ENCODE measurements at regions not wholly inside any gene's neighbourhood (a gene's known extent, or its start where the extent isn't known, plus 50 kb on each side); places are given as distances from the start of the nearest gene placed in this dataset.

GRCh38 chr18:22048932-22049615 is 120.3 kb upstream of the GATA6 start:
- no peaks in the 10 kb centered on the region for H3K9me3 ChIP-seq
- H3K27me3 ChIP-seq: no peaks in the 10 kb centered on the region
- no peak overlapping the region for H3K27ac ChIP-seq
- no peak for DNase-seq
- WGBS, 2 donors: 71 to 82% methylated on average over 3 of the region's 3 CpGs
- no peaks in the 10 kb centered on the region for H3K36me3 ChIP-seq
- H3K4me3 ChIP-seq: no peak overlapping the region
- intact Hi-C loops (cut with DNase I): no loop called here
- H3K4me1 ChIP-seq: no peaks in the 10 kb centered on the region
- TF ChIP-seq POLR2AphosphoS5 (IDR thresholded peaks at IDR 0.05) (no peak), EP300 (IDR thresholded peaks at IDR 0.05) (no peak), POLR2A (IDR thresholded peaks at IDR 0.05) (no peak)
- TF ChIP-seq, protein P1, sequence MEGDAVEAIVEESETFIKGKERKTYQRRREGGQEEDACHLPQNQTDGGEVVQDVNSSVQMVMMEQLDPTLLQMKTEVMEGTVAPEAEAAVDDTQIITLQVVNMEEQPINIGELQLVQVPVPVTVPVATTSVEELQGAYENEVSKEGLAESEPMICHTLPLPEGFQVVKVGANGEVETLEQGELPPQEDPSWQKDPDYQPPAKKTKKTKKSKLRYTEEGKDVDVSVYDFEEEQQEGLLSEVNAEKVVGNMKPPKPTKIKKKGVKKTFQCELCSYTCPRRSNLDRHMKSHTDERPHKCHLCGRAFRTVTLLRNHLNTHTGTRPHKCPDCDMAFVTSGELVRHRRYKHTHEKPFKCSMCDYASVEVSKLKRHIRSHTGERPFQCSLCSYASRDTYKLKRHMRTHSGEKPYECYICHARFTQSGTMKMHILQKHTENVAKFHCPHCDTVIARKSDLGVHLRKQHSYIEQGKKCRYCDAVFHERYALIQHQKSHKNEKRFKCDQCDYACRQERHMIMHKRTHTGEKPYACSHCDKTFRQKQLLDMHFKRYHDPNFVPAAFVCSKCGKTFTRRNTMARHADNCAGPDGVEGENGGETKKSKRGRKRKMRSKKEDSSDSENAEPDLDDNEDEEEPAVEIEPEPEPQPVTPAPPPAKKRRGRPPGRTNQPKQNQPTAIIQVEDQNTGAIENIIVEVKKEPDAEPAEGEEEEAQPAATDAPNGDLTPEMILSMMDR (IDR thresholded peaks at IDR 0.05): no peak

DNA sequence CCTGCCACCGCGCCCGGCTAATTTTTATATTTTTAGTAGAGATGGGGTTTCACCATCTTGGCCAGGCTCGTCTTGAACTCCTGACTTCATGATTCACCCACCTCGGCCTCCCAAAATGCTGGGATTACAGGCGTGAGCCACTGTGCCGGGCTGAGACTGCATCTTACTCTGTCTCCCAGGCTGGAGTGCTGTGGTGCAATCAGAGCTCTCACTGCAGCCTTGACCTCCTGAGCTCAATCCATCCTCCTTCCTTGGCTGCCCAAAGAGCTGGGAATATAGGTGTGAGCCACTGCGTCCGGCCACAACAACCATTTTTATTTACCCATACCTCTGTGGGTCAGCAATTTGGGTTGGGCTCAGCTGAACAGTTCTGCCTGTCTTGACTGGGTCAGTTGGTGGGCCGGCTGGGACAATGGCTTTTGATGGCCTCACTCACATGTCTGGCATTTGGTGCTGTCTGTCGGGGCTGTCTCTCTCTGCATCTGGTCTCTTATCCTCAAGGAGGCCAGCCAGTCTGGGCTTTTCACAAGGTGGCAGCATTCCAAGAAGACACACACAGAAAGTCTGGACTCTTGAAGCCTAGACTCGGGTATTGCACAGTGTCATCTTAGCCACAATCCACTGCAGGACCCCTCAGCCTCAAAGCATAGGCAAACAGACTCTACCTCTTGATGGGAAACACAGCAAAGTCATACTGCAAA is 116.8 kb upstream of the GATA6 start:
- intact Hi-C loops (cut with DNase I): no loop called here
- TF ChIP-seq POLR2A (IDR thresholded peaks at IDR 0.05) (no peak), EP300 (IDR thresholded peaks at IDR 0.05) (no peak), POLR2AphosphoS5 (IDR thresholded peaks at IDR 0.05) (no peak)
- TF ChIP-seq, protein P1 (IDR thresholded peaks at IDR 0.05): no peak
- Histone ChIP-seq H3K36me3 (no peaks in the 10 kb centered on the region), H3K4me3 (no peak overlapping the region), H3K27me3 (no peaks in the 10 kb centered on the region), H3K9me3 (peaks cover 0 to 4% (median 0%) of the 10 kb centered on the region in 4 donors), H3K27ac (no peak overlapping the region), H3K4me1 (no peaks in the 10 kb centered on the region)
- no peak for DNase-seq
- WGBS, 2 donors: 79 to 89% methylated on average over 12 of the region's 12 CpGs

- 88 to 94% methylated on average over 3 of the region's 3 CpGs for WGBS, 2 donors
- no peaks in the 10 kb centered on the region for H3K4me1 ChIP-seq
- no peak for DNase-seq
- no peak overlapping the region for H3K27ac ChIP-seq
- intact Hi-C loops (cut with DNase I): no loop called here
- H3K36me3 ChIP-seq: no peaks in the 10 kb centered on the region
- TF ChIP-seq EP300 (IDR thresholded peaks at IDR 0.05) (no peak), POLR2AphosphoS5 (IDR thresholded peaks at IDR 0.05) (no peak), POLR2A (IDR thresholded peaks at IDR 0.05) (no peak)
- TF ChIP-seq, protein P1 (IDR thresholded peaks at IDR 0.05): no peak
- no peak overlapping the region for H3K4me3 ChIP-seq
- H3K27me3 ChIP-seq: no peaks in the 10 kb centered on the region
- H3K9me3 ChIP-seq: peaks cover 0 to 4% (median 0%) of the 10 kb centered on the region in 4 donors
Measured at GRCh38 chr18:22055466-22056238, 113.7 kb upstream of the GATA6 start.

GRCh38 chr18:22056950-22057349 is 112.4 kb upstream of the GATA6 start:
- H3K27me3 ChIP-seq: no peaks in the 10 kb centered on the region
- no peaks in the 10 kb centered on the region for H3K36me3 ChIP-seq
- intact Hi-C loops (cut with DNase I): no loop called here
- DNase-seq: no peak
- H3K4me3 ChIP-seq: no peak overlapping the region
- no peaks in the 10 kb centered on the region for H3K4me1 ChIP-seq
- no peak for TF ChIP-seq POLR2A (IDR thresholded peaks at IDR 0.05)
- TF ChIP-seq, protein P1 (IDR thresholded peaks at IDR 0.05): no peak
- TF ChIP-seq POLR2AphosphoS5 (IDR thresholded peaks at IDR 0.05): no peak
- no peak for TF ChIP-seq EP300 (IDR thresholded peaks at IDR 0.05)
- peaks cover 0 to 4% (median 0%) of the 10 kb centered on the region in 4 donors for H3K9me3 ChIP-seq
- no peak overlapping the region for H3K27ac ChIP-seq
- 15 to 55% methylated on average over 6 of the region's 6 CpGs for WGBS, 2 donors
